ENCODE measurements at regions not wholly inside any gene's neighbourhood (a gene's known extent, or its start where the extent isn't known, plus 50 kb on each side); places are given as distances from the start of the nearest gene placed in this dataset.

DNA sequence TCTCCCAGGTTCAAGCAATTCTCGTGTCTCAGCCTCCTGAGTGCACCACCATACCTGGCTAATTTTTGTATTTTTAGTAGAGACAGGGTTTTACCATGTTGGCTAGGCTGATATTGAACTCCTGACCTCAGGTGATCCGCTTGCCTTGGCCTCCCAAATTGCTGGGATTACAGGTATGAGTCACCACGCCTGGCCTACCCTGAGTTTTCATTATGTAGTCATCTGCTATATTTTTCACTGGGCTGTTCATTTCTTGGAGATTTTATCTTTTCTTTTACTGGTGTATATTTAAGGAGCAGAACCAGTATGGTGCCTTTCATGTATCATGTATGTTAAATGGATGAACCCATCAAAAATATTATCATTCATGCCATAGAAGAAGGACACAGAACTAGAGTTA, 377.0 kb upstream of the ACTBL2 start:
- no peaks in the 10 kb centered on the region for H3K9me3 ChIP-seq
- Mint-ChIP-seq H3K27ac (ENCODE audit: unreplicated experiment) (no peak overlapping the region), H3K4me3 (ENCODE audit: unreplicated experiment) (no peak overlapping the region), H3K9me3 (ENCODE audit: unreplicated experiment) (no peaks in the 10 kb centered on the region), H3K36me3 (ENCODE audit: insufficient read depth, unreplicated experiment) (no peaks in the 10 kb centered on the region), H3K4me1 (ENCODE audit: low read depth, unreplicated experiment) (no peaks in the 10 kb centered on the region), H3K27me3 (ENCODE audit: insufficient read depth, unreplicated experiment) (no peaks in the 10 kb centered on the region)
- TF ChIP-seq, protein P1, sequence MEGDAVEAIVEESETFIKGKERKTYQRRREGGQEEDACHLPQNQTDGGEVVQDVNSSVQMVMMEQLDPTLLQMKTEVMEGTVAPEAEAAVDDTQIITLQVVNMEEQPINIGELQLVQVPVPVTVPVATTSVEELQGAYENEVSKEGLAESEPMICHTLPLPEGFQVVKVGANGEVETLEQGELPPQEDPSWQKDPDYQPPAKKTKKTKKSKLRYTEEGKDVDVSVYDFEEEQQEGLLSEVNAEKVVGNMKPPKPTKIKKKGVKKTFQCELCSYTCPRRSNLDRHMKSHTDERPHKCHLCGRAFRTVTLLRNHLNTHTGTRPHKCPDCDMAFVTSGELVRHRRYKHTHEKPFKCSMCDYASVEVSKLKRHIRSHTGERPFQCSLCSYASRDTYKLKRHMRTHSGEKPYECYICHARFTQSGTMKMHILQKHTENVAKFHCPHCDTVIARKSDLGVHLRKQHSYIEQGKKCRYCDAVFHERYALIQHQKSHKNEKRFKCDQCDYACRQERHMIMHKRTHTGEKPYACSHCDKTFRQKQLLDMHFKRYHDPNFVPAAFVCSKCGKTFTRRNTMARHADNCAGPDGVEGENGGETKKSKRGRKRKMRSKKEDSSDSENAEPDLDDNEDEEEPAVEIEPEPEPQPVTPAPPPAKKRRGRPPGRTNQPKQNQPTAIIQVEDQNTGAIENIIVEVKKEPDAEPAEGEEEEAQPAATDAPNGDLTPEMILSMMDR (IDR thresholded peaks at IDR 0.05; ENCODE audit: insufficient read depth in 1 of 2, low read depth in 1 of 2, low read length in 1 of 2, severe bottlenecking in 1 of 2, unreplicated experiment in 1 of 2) = no peak
- CTCF ChIA-PET = no interaction called here
- DNase-seq = no peak
- no TSS peak for BruUV-seq (replicated peaks)
- intact Hi-C loops (cut with micrococcal nuclease; ENCODE audit: unreplicated experiment) = loop anchor here (5.0 kb wide), 1 partner anchor 207 kb away; no protein-coding TSS in a partner anchor
- H3K27me3 ChIP-seq (replicated peaks; ENCODE audit: control insufficient read depth, insufficient read depth, low read length) = no peaks in the 10 kb centered on the region
- H3K36me3 ChIP-seq (ENCODE audit: control insufficient read depth, insufficient read depth, low read length) = no peaks in the 10 kb centered on the region
- no peak overlapping the region for H3K4me3 ChIP-seq (ENCODE audit: low read depth, low read length)
- POLR2A ChIA-PET = no interaction called here
- H3K4me1 ChIP-seq = peaks cover 9% of the 10 kb centered on the region; the same call in 1 of the 2 replicates

DNA sequence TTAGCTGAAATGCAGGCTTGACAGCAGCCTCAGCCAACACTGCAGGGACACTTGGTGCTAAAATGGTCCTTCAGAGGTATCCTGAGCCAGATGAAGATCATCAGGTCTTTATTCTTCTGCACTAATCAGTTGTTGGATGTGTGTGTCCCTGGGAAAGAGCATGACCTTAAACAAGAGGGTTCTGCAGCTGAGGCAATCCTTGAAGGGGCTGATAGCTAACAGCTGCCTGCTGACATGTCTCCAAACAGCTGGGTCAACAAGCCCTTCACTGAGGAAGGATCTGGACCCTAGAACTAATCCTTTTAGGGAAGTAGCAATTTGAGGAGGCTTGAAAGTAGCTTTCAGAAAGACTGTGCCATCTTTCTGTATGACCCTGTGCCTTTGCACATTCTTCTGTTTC, 376.3 kb upstream of the ACTBL2 start:
- no peaks in the 10 kb centered on the region for H3K4me1 Mint-ChIP-seq (ENCODE audit: low read depth, unreplicated experiment)
- no peak overlapping the region for H3K4me3 Mint-ChIP-seq (ENCODE audit: unreplicated experiment)
- intact Hi-C loops (cut with micrococcal nuclease; ENCODE audit: unreplicated experiment) = no loop called here
- H3K36me3 ChIP-seq (ENCODE audit: control insufficient read depth, insufficient read depth, low read length) = no peaks in the 10 kb centered on the region
- H3K27ac Mint-ChIP-seq (ENCODE audit: unreplicated experiment) = peak overlapping the region; percentile 57
- H3K27me3 Mint-ChIP-seq (ENCODE audit: insufficient read depth, unreplicated experiment) = no peaks in the 10 kb centered on the region
- no TSS peak for BruUV-seq (replicated peaks)
- no peaks in the 10 kb centered on the region for H3K9me3 ChIP-seq
- H3K9me3 Mint-ChIP-seq (ENCODE audit: unreplicated experiment) = no peaks in the 10 kb centered on the region
- TF ChIP-seq, protein P1 (IDR thresholded peaks at IDR 0.05; ENCODE audit: insufficient read depth in 1 of 2, low read depth in 1 of 2, low read length in 1 of 2, severe bottlenecking in 1 of 2, unreplicated experiment in 1 of 2) = no peak
- H3K27me3 ChIP-seq (replicated peaks; ENCODE audit: control insufficient read depth, insufficient read depth, low read length) = no peaks in the 10 kb centered on the region
- peaks cover 9% of the 10 kb centered on the region; the same call in 1 of the 2 replicates for H3K4me1 ChIP-seq
- no peak overlapping the region for H3K4me3 ChIP-seq (ENCODE audit: low read depth, low read length)
- POLR2A ChIA-PET = no interaction called here
- CTCF ChIA-PET = no interaction called here
- H3K36me3 Mint-ChIP-seq (ENCODE audit: insufficient read depth, unreplicated experiment) = no peaks in the 10 kb centered on the region
- no peak for DNase-seq

- Histone ChIP-seq H3K36me3 (ENCODE audit: control insufficient read depth, insufficient read depth, low read length) (no peaks in the 10 kb centered on the region), H3K9me3 (no peaks in the 10 kb centered on the region), H3K27me3 (replicated peaks; ENCODE audit: control insufficient read depth, insufficient read depth, low read length) (no peaks in the 10 kb centered on the region), H3K4me3 (ENCODE audit: low read depth, low read length) (no peak overlapping the region), H3K4me1 (peaks cover 7% of the 10 kb centered on the region; the same call in 1 of the 2 replicates)
- no peak for DNase-seq
- no TSS peak for BruUV-seq (replicated peaks)
- POLR2A ChIA-PET = no interaction called here
- Mint-ChIP-seq H3K9me3 (ENCODE audit: unreplicated experiment) (no peaks in the 10 kb centered on the region), H3K36me3 (ENCODE audit: insufficient read depth, unreplicated experiment) (no peaks in the 10 kb centered on the region), H3K4me1 (ENCODE audit: low read depth, unreplicated experiment) (no peaks in the 10 kb centered on the region), H3K27me3 (ENCODE audit: insufficient read depth, unreplicated experiment) (no peaks in the 10 kb centered on the region), H3K27ac (ENCODE audit: unreplicated experiment) (no peak overlapping the region), H3K4me3 (ENCODE audit: unreplicated experiment) (no peak overlapping the region)
- intact Hi-C loops (cut with micrococcal nuclease; ENCODE audit: unreplicated experiment) = no loop called here
- CTCF ChIA-PET = no interaction called here
- TF ChIP-seq, protein P1 (IDR thresholded peaks at IDR 0.05; ENCODE audit: insufficient read depth in 1 of 2, low read depth in 1 of 2, low read length in 1 of 2, severe bottlenecking in 1 of 2, unreplicated experiment in 1 of 2) = no peak
These were observed 375.1 kb upstream of the ACTBL2 start for GRCh38 chr5:57857696-57858095.
